ENCODE measurements at regions not wholly inside any gene's neighbourhood (a gene's known extent, or its start where the extent isn't known, plus 50 kb on each side); places are given as distances from the start of the nearest gene placed in this dataset.

- H3K36me3 ChIP-seq (ENCODE audit: control insufficient read depth in 2 of 3, insufficient read depth in 3 of 3, low read length in 3 of 3), result no peaks in the 10 kb centered on the region
- H3K27me3 ChIP-seq (ENCODE audit: control insufficient read depth in 2 of 2, insufficient read depth in 2 of 2, low read length in 2 of 2), result no peaks in the 10 kb centered on the region
- H3K4me1 ChIP-seq (ENCODE audit: control insufficient read depth in 2 of 2, insufficient read depth in 2 of 2, low read length in 2 of 2), result peaks cover 0 to 4% of the 10 kb centered on the region in 2 donors
- Mint-ChIP-seq H3K4me1 (peaks cover 14 to 29% (median 23%) of the 10 kb centered on the region in 7 donors), H3K9me3 (peaks cover 4 to 36% (median 15%) of the 10 kb centered on the region in 11 donors), H3K27me3 (peaks cover 0 to 10% (median 0%) of the 10 kb centered on the region in 5 donors), H3K36me3 (peaks cover 1 to 16% (median 12%) of the 10 kb centered on the region in 5 donors), H3K27ac (peak overlapping the region in 4 of 9 donors; percentile 16 to 89 (median 77)), H3K4me3 (peak overlapping the region; percentile 85 to 98 (median 92))
- DNase-seq (no peak), ATAC-seq (no peak)
- ChIA-PET CTCF (no interaction called here), POLR2A (interaction anchor here (0.6 kb wide), 1 partner anchor 136 kb away, joined by 3 read pairs; no protein-coding TSS in a partner anchor)
- intact Hi-C loops (cut with micrococcal nuclease), result no loop called here
- H3K4me3 ChIP-seq (ENCODE audit: low read length), result no peak overlapping the region
- H3K27ac ChIP-seq (ENCODE audit: low read depth, low read length), result no peak overlapping the region
- no peaks in the 10 kb centered on the region for H3K9me3 ChIP-seq (ENCODE audit: control insufficient read depth in 2 of 3, low read length in 3 of 3)
Measured at GRCh38 chr1:83691953-83692500, 306.9 kb downstream of the TTLL7 start.

GRCh38 chr1:83689921-83690868 lies 308.7 kb downstream of the TTLL7 start:
- peaks cover 14 to 29% (median 23%) of the 10 kb centered on the region in 7 donors for H3K4me1 Mint-ChIP-seq
- no peak overlapping the region for H3K27ac ChIP-seq (ENCODE audit: low read depth, low read length)
- H3K4me3 Mint-ChIP-seq, result no peak overlapping the region
- H3K36me3 Mint-ChIP-seq, result peaks cover 1 to 17% (median 12%) of the 10 kb centered on the region in 5 donors
- peak overlapping the region in 1 of 9 donors; percentile 41 for H3K27ac Mint-ChIP-seq
- DNase-seq (no peak), ATAC-seq (no peak)
- no peaks in the 10 kb centered on the region for H3K9me3 ChIP-seq (ENCODE audit: control insufficient read depth in 2 of 3, low read length in 3 of 3)
- H3K27me3 Mint-ChIP-seq, result peaks cover 0 to 4% (median 0%) of the 10 kb centered on the region in 5 donors
- H3K9me3 Mint-ChIP-seq, result peaks cover 4 to 40% (median 15%) of the 10 kb centered on the region in 11 donors
- no peaks in the 10 kb centered on the region for H3K36me3 ChIP-seq (ENCODE audit: control insufficient read depth in 2 of 3, insufficient read depth in 3 of 3, low read length in 3 of 3)
- ChIA-PET POLR2A (no interaction called here), CTCF (no interaction called here)
- H3K4me1 ChIP-seq (ENCODE audit: control insufficient read depth in 2 of 2, insufficient read depth in 2 of 2, low read length in 2 of 2), result peaks cover 0 to 4% of the 10 kb centered on the region in 2 donors
- no peaks in the 10 kb centered on the region for H3K27me3 ChIP-seq (ENCODE audit: control insufficient read depth in 2 of 2, insufficient read depth in 2 of 2, low read length in 2 of 2)
- no peak overlapping the region for H3K4me3 ChIP-seq (ENCODE audit: low read length)
- intact Hi-C loops (cut with micrococcal nuclease), result no loop called here

GRCh38 chr1:83682132-83682531 lies 316.8 kb downstream of the TTLL7 start:
- Mint-ChIP-seq H3K36me3 (peaks cover 0 to 2% (median 0%) of the 10 kb centered on the region in 5 donors), H3K9me3 (peaks cover 0 to 10% (median 0%) of the 10 kb centered on the region in 11 donors), H3K27ac (no peak overlapping the region), H3K27me3 (no peaks in the 10 kb centered on the region), H3K4me3 (no peak overlapping the region), H3K4me1 (no peaks in the 10 kb centered on the region)
- Histone ChIP-seq H3K27me3 (ENCODE audit: control insufficient read depth in 2 of 2, insufficient read depth in 2 of 2, low read length in 2 of 2) (no peaks in the 10 kb centered on the region), H3K4me3 (ENCODE audit: low read length) (no peak overlapping the region), H3K4me1 (ENCODE audit: control insufficient read depth in 2 of 2, insufficient read depth in 2 of 2, low read length in 2 of 2) (no peaks in the 10 kb centered on the region), H3K36me3 (ENCODE audit: control insufficient read depth in 2 of 3, insufficient read depth in 3 of 3, low read length in 3 of 3) (no peaks in the 10 kb centered on the region), H3K9me3 (ENCODE audit: control insufficient read depth in 2 of 3, low read length in 3 of 3) (no peaks in the 10 kb centered on the region), H3K27ac (ENCODE audit: low read depth, low read length) (no peak overlapping the region)
- ATAC-seq (no peak), DNase-seq (no peak)
- intact Hi-C loops (cut with micrococcal nuclease), result loop anchor here in 1 of 2 donors (5.0 kb wide), 1 partner anchor 1005 kb away; no protein-coding TSS in a partner anchor
- POLR2A ChIA-PET, result no interaction called here
- CTCF ChIA-PET, result no interaction called here

GRCh38 chr1:83676106-83676505 lies 322.8 kb downstream of the TTLL7 start:
- ChIA-PET CTCF (no interaction called here), POLR2A (no interaction called here)
- Histone ChIP-seq H3K4me1 (ENCODE audit: control insufficient read depth in 2 of 2, insufficient read depth in 2 of 2, low read length in 2 of 2) (no peaks in the 10 kb centered on the region), H3K9me3 (ENCODE audit: control insufficient read depth in 2 of 3, low read length in 3 of 3) (no peaks in the 10 kb centered on the region), H3K4me3 (ENCODE audit: low read length) (no peak overlapping the region), H3K27me3 (ENCODE audit: control insufficient read depth in 2 of 2, insufficient read depth in 2 of 2, low read length in 2 of 2) (no peaks in the 10 kb centered on the region), H3K36me3 (ENCODE audit: control insufficient read depth in 2 of 3, insufficient read depth in 3 of 3, low read length in 3 of 3) (no peaks in the 10 kb centered on the region), H3K27ac (ENCODE audit: low read depth, low read length) (no peak overlapping the region)
- intact Hi-C loops (cut with micrococcal nuclease), result no loop called here
- H3K4me1 Mint-ChIP-seq, result no peaks in the 10 kb centered on the region
- H3K36me3 Mint-ChIP-seq, result no peaks in the 10 kb centered on the region
- no peak for ATAC-seq
- peaks cover 0 to 3% (median 0%) of the 10 kb centered on the region in 5 donors for H3K27me3 Mint-ChIP-seq
- DNase-seq, result no peak
- peaks cover 0 to 2% (median 0%) of the 10 kb centered on the region in 11 donors for H3K9me3 Mint-ChIP-seq
- H3K4me3 Mint-ChIP-seq, result no peak overlapping the region
- H3K27ac Mint-ChIP-seq, result peak overlapping the region in 1 of 9 donors; percentile 23

- H3K27me3 ChIP-seq (ENCODE audit: control insufficient read depth in 2 of 2, insufficient read depth in 2 of 2, low read length in 2 of 2), result no peaks in the 10 kb centered on the region
- Mint-ChIP-seq H3K9me3 (peaks cover 0 to 8% (median 6%) of the 10 kb centered on the region in 11 donors), H3K4me1 (no peaks in the 10 kb centered on the region), H3K36me3 (peaks cover 0 to 7% (median 0%) of the 10 kb centered on the region in 5 donors), H3K4me3 (no peak overlapping the region), H3K27me3 (peaks cover 0 to 3% (median 0%) of the 10 kb centered on the region in 5 donors), H3K27ac (peak overlapping the region in 1 of 9 donors; percentile 49)
- DNase-seq (no peak), ATAC-seq (no peak)
- no peaks in the 10 kb centered on the region for H3K9me3 ChIP-seq (ENCODE audit: control insufficient read depth in 2 of 3, low read length in 3 of 3)
- intact Hi-C loops (cut with micrococcal nuclease), result no loop called here
- no peaks in the 10 kb centered on the region for H3K36me3 ChIP-seq (ENCODE audit: control insufficient read depth in 2 of 3, insufficient read depth in 3 of 3, low read length in 3 of 3)
- H3K27ac ChIP-seq (ENCODE audit: low read depth, low read length), result no peak overlapping the region
- H3K4me1 ChIP-seq (ENCODE audit: control insufficient read depth in 2 of 2, insufficient read depth in 2 of 2, low read length in 2 of 2), result no peaks in the 10 kb centered on the region
- CTCF ChIA-PET, result no interaction called here
- H3K4me3 ChIP-seq (ENCODE audit: low read length), result no peak overlapping the region
- POLR2A ChIA-PET, result interaction anchor here (0.6 kb wide), 1 partner anchor 45 kb away, joined by 3 read pairs; no protein-coding TSS in a partner anchor
Measured at GRCh38 chr1:83673312-83673711, 325.6 kb downstream of the TTLL7 start.

- no peak for ATAC-seq
- H3K27me3 Mint-ChIP-seq, result peaks cover 0 to 3% (median 0%) of the 10 kb centered on the region in 5 donors
- H3K9me3 Mint-ChIP-seq, result peaks cover 0 to 9% (median 6%) of the 10 kb centered on the region in 11 donors
- ChIA-PET POLR2A (no interaction called here), CTCF (no interaction called here)
- Histone ChIP-seq H3K36me3 (ENCODE audit: control insufficient read depth in 2 of 3, insufficient read depth in 3 of 3, low read length in 3 of 3) (no peaks in the 10 kb centered on the region), H3K4me3 (ENCODE audit: low read length) (no peak overlapping the region), H3K9me3 (ENCODE audit: control insufficient read depth in 2 of 3, low read length in 3 of 3) (no peaks in the 10 kb centered on the region), H3K27me3 (ENCODE audit: control insufficient read depth in 2 of 2, insufficient read depth in 2 of 2, low read length in 2 of 2) (no peaks in the 10 kb centered on the region), H3K27ac (ENCODE audit: low read depth, low read length) (no peak overlapping the region), H3K4me1 (ENCODE audit: control insufficient read depth in 2 of 2, insufficient read depth in 2 of 2, low read length in 2 of 2) (no peaks in the 10 kb centered on the region)
- no peak overlapping the region for H3K4me3 Mint-ChIP-seq
- H3K27ac Mint-ChIP-seq, result no peak overlapping the region
- peaks cover 0 to 7% (median 3%) of the 10 kb centered on the region in 5 donors for H3K36me3 Mint-ChIP-seq
- intact Hi-C loops (cut with micrococcal nuclease), result no loop called here
- H3K4me1 Mint-ChIP-seq, result no peaks in the 10 kb centered on the region
- no peak for DNase-seq
Measured at GRCh38 chr1:83671586-83671985, 327.3 kb downstream of the TTLL7 start.
